ENCODE measurements at regions not wholly inside any gene's neighbourhood (a gene's known extent, or its start where the extent isn't known, plus 50 kb on each side); places are given as distances from the start of the nearest gene placed in this dataset.

DNA sequence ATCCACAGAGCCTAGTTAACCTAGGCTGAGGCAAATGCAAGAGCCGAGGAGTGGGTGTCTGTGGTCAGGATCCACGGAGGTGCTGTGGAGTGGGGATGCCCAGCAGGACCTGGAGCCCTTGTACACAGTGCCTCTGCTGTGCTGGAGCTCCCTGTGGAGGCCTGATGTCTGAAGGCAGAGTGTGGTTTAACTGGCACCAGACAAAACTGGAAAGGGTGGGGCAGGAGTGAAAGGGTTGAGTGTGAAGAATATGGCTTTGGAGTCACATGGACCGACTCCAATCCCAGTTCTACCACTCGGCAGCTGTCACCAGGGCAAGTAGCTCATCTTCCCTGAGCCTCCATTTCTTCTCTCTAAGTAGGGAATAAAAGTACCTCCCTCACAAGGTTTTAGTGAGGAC is 60.3 kb upstream of the GPR12 start:
- H3K27ac ChIP-seq (ENCODE audit: low read depth, low read length) = no peak overlapping the region
- H2BK12ac ChIP-seq (ENCODE audit: low read depth, low read length) = no peak overlapping the region
- DNase-seq (ENCODE audit: low read depth in 1 of 2, low spot score in 2 of 2) = no peak
- H3K79me1 ChIP-seq (ENCODE audit: low read depth, low read length) = no peaks in the 10 kb centered on the region
- ChIA-PET POLR2A (ENCODE audit: partially characterized antibody) (no interaction called here), CTCF (ENCODE audit: partially characterized antibody) (no interaction called here)
- H3K4me1 ChIP-seq (replicated peaks in 1 of 4; ENCODE audit: control insufficient read depth in 3 of 4, insufficient read depth in 4 of 4, low read length in 3 of 4) = no peaks in the 10 kb centered on the region
- H3K79me2 ChIP-seq (ENCODE audit: control insufficient read depth in 1 of 2, insufficient read depth in 2 of 2, low read length in 2 of 2) = no peaks in the 10 kb centered on the region
- no peak overlapping the region for H4K8ac ChIP-seq (ENCODE audit: extremely low read depth, insufficient read depth, low read length)
- no peak overlapping the region for H3K56ac ChIP-seq (replicated peaks; ENCODE audit: insufficient read length, low read depth, low read length)
- H3K4me3 ChIP-seq (ENCODE audit: extremely low read depth in 1 of 4, insufficient read depth in 2 of 4, low read depth in 3 of 4, low read length in 4 of 4) = no peak overlapping the region
- no peak overlapping the region for H3K9ac ChIP-seq (replicated peaks in 1 of 4; ENCODE audit: extremely low read depth in 1 of 4, low read depth in 3 of 4, low read length in 3 of 4)
- no peak overlapping the region for H3K4ac ChIP-seq (replicated peaks; ENCODE audit: insufficient read length, low read depth, low read length)
- H2AK5ac ChIP-seq (ENCODE audit: low read depth, low read length) = no peak overlapping the region
- no peaks in the 10 kb centered on the region for H3K9me3 ChIP-seq (ENCODE audit: insufficient read depth in 2 of 2, low read depth in 1 of 2, low read length in 1 of 2)
- no peak overlapping the region for H3K23ac ChIP-seq (ENCODE audit: insufficient read length)
- no peak for FAIRE-seq
- H3K18ac ChIP-seq (ENCODE audit: extremely low read depth, low read length) = no peak overlapping the region
- H3K23me2 ChIP-seq (ENCODE audit: low read depth, low read length) = no peaks in the 10 kb centered on the region
- no peak overlapping the region for H2BK120ac ChIP-seq (replicated peaks; ENCODE audit: low read depth, low read length)
- H3K4me2 ChIP-seq (ENCODE audit: insufficient read depth in 1 of 2, low read depth in 2 of 2, low read length in 2 of 2) = no peak overlapping the region
- WGBS, 2 experiments (ENCODE audit: extremely low coverage in 1 of 2, insufficient coverage in 1 of 2, insufficient read length in 1 of 2, insufficient replicate concordance in 2 of 2, low coverage in 1 of 2, low lambda C conversion rate in 2 of 2, missing lambda C conversion rate in 1 of 2) = 86% methylated on average over 4 of the region's 4 CpGs; no CpG with 5 or more reads in 1 of the 2 experiments
- H2AFZ ChIP-seq (ENCODE audit: low read length) = no peak overlapping the region
- H3K14ac ChIP-seq (ENCODE audit: insufficient read length) = no peak overlapping the region
- no peak overlapping the region for H4K91ac ChIP-seq (replicated peaks; ENCODE audit: insufficient read length, low read length)
- no peak overlapping the region for H4K5ac ChIP-seq (ENCODE audit: insufficient read length, low read depth, low read length)
- H2BK20ac ChIP-seq (ENCODE audit: low read length) = no peak overlapping the region
- no peaks in the 10 kb centered on the region; a peak in 1 of 7 replicates for H3K27me3 ChIP-seq (replicated peaks in 1 of 4; ENCODE audit: control insufficient read depth in 3 of 4, extremely low read depth in 1 of 4, insufficient read depth in 3 of 4, low read length in 3 of 4)
- no peaks in the 10 kb centered on the region for H4K20me1 ChIP-seq (replicated peaks in 1 of 2; ENCODE audit: control insufficient read depth in 1 of 2, insufficient read depth in 2 of 2, low read length in 2 of 2)
- no peak overlapping the region for H2BK5ac ChIP-seq (ENCODE audit: low read depth, low read length)
- no peak overlapping the region for H2BK15ac ChIP-seq (ENCODE audit: low read length)
- no peaks in the 10 kb centered on the region for H3K36me3 ChIP-seq (ENCODE audit: control insufficient read depth in 2 of 4, insufficient read depth in 4 of 4, low read length in 3 of 4)
- TF ChIP-seq, protein P1, sequence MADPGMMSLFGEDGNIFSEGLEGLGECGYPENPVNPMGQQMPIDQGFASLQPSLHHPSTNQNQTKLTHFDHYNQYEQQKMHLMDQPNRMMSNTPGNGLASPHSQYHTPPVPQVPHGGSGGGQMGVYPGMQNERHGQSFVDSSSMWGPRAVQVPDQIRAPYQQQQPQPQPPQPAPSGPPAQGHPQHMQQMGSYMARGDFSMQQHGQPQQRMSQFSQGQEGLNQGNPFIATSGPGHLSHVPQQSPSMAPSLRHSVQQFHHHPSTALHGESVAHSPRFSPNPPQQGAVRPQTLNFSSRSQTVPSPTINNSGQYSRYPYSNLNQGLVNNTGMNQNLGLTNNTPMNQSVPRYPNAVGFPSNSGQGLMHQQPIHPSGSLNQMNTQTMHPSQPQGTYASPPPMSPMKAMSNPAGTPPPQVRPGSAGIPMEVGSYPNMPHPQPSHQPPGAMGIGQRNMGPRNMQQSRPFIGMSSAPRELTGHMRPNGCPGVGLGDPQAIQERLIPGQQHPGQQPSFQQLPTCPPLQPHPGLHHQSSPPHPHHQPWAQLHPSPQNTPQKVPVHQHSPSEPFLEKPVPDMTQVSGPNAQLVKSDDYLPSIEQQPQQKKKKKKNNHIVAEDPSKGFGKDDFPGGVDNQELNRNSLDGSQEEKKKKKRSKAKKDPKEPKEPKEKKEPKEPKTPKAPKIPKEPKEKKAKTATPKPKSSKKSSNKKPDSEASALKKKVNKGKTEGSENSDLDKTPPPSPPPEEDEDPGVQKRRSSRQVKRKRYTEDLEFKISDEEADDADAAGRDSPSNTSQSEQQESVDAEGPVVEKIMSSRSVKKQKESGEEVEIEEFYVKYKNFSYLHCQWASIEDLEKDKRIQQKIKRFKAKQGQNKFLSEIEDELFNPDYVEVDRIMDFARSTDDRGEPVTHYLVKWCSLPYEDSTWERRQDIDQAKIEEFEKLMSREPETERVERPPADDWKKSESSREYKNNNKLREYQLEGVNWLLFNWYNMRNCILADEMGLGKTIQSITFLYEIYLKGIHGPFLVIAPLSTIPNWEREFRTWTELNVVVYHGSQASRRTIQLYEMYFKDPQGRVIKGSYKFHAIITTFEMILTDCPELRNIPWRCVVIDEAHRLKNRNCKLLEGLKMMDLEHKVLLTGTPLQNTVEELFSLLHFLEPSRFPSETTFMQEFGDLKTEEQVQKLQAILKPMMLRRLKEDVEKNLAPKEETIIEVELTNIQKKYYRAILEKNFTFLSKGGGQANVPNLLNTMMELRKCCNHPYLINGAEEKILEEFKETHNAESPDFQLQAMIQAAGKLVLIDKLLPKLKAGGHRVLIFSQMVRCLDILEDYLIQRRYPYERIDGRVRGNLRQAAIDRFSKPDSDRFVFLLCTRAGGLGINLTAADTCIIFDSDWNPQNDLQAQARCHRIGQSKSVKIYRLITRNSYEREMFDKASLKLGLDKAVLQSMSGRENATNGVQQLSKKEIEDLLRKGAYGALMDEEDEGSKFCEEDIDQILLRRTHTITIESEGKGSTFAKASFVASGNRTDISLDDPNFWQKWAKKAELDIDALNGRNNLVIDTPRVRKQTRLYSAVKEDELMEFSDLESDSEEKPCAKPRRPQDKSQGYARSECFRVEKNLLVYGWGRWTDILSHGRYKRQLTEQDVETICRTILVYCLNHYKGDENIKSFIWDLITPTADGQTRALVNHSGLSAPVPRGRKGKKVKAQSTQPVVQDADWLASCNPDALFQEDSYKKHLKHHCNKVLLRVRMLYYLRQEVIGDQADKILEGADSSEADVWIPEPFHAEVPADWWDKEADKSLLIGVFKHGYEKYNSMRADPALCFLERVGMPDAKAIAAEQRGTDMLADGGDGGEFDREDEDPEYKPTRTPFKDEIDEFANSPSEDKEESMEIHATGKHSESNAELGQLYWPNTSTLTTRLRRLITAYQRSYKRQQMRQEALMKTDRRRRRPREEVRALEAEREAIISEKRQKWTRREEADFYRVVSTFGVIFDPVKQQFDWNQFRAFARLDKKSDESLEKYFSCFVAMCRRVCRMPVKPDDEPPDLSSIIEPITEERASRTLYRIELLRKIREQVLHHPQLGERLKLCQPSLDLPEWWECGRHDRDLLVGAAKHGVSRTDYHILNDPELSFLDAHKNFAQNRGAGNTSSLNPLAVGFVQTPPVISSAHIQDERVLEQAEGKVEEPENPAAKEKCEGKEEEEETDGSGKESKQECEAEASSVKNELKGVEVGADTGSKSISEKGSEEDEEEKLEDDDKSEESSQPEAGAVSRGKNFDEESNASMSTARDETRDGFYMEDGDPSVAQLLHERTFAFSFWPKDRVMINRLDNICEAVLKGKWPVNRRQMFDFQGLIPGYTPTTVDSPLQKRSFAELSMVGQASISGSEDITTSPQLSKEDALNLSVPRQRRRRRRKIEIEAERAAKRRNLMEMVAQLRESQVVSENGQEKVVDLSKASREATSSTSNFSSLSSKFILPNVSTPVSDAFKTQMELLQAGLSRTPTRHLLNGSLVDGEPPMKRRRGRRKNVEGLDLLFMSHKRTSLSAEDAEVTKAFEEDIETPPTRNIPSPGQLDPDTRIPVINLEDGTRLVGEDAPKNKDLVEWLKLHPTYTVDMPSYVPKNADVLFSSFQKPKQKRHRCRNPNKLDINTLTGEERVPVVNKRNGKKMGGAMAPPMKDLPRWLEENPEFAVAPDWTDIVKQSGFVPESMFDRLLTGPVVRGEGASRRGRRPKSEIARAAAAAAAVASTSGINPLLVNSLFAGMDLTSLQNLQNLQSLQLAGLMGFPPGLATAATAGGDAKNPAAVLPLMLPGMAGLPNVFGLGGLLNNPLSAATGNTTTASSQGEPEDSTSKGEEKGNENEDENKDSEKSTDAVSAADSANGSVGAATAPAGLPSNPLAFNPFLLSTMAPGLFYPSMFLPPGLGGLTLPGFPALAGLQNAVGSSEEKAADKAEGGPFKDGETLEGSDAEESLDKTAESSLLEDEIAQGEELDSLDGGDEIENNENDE (IDR thresholded peaks at IDR 0.05; ENCODE audit: insufficient replicate concordance, low read length) = no peak
- TF ChIP-seq CREB1 (IDR thresholded peaks at IDR 0.05) = no peak

Data from H1 (cell line).